Ishikawa (cell line): ENCODE measurements at regions not wholly inside any gene's neighbourhood (a gene's known extent, or its start where the extent isn't known, plus 50 kb on each side); places are given as distances from the start of the nearest gene placed in this dataset.

Experiments
- EP300 ChIP-seq: IDR thresholded peaks from 2 replicates; pipeline ENCODE4 v1.6.1; 2012; ENCODE audit warnings: borderline replicate concordance
- TF ChIP-seq, protein P1 (sequence below): IDR thresholded peaks from 2 replicates; pipeline ENCODE4 v1.6.1; 2012

DNA sequence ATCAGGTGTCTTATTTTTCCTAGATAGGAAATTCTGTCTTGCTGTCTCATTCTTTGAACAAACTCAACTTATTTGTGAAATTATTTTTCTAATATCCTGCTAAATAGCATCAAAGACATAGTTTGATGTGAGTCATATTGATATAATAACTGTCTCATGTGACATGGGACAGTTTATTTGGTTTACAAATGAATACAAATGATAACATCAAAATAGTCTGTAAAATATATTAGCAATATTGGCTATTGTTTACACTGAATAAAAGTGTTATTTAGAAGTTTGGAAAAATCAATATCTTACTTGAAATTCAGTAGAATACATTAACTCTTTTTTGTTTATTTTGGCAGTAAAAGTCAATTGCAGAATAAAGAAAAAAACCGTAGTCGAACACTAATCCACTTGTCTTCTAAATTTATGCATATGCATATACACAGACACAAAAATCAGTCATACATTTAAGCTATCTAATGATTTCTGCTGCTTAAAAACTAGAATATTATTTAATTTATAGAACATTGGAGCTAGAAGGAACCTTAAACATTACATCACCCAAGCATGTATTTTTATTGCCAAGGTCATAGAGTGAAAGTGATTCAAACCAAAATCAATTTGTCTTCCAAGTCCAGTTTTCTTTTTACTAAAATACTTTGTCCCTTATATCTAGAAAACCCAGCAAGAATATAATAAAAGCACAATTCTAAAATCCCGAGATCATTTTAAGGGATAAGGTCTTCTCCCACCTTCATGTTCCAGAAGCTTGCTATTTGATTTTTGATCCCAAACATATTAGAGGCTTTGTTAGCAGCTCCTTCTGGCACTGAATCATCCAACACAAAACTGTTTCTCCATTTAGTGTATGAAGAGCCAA, 776.5 kb upstream of the SLITRK1 start:
- no peak for TF ChIP-seq EP300
- TF ChIP-seq, protein P1, sequence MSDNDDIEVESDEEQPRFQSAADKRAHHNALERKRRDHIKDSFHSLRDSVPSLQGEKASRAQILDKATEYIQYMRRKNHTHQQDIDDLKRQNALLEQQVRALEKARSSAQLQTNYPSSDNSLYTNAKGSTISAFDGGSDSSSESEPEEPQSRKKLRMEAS: no peak
